A549 (cell line): ENCODE measurements at regions not wholly inside any gene's neighbourhood (a gene's known extent, or its start where the extent isn't known, plus 50 kb on each side); places are given as distances from the start of the nearest gene placed in this dataset.
A peak's percentile ranks its signal among the peaks of the same experiment; 100 is the strongest.

Source experiments
- ATAC-seq, 2 experiments: fragments of 200-7000 bp in 1 of 2; fragments of >200 bp in 1 of 2; cut with Nextera tagmentation in 1 of 2; cut with Tn5 transposase in 1 of 2; 3 replicates each; pipeline versions ENCODE4 v1.8.0 to v1.9.1; 2018 to 2020; ENCODE audit warnings: mild to moderate bottlenecking in 1 of 2, moderate library complexity in 1 of 2
- CTCF ChIA-PET: fragments of 300-600 bp; sonication (Branson Sonifier 250); formaldehyde crosslinking; extraction: SDS; loops from one replicate; lab custom pipeline; 2021; ENCODE audit warnings: antibody characterized with exemption, inconsistent platforms; lab: Yijun Ruan, JAX
- POLR2A ChIA-PET: fragments of 350-600 bp; formaldehyde crosslinking; extraction: SDS; loops from one replicate; lab custom pipeline; 2021; ENCODE audit warnings: antibody characterized with exemption, inconsistent platforms; lab: Yijun Ruan, JAX
- DNase-seq, 2 experiments: peaks; one replicate each; pipeline versions ENCODE4 v3.0.0 to v3.0.0-alpha.2; 2011 to 2016; ENCODE audit warnings: low read depth in 1 of 2, low spot score in 1 of 2
- FAIRE-seq: peaks from 2 replicates; lab custom pipeline; 2011; peaks lifted over from hg19 to GRCh38; lab: Jason Lieb, UNC
- H3K27ac ChIP-seq, 2 experiments: fragments of >200 bp; sonication (Bioruptor Twin); formaldehyde crosslinking; 3 replicates each; pipeline ENCODE4 v1.5.1; 2016 to 2017
- H3K4me1 ChIP-seq: fragments of >200 bp; sonication (Bioruptor Twin); formaldehyde crosslinking; 3 replicates; pipeline ENCODE4 v1.6.1; 2016
- H3K4me2 ChIP-seq: fragments of >200 bp; sonication (Bioruptor Twin); formaldehyde crosslinking; 3 replicates; pipeline ENCODE4 v1.6.1; 2016
- H3K4me3 ChIP-seq: fragments of >200 bp; sonication (Bioruptor Twin); formaldehyde crosslinking; 3 replicates; pipeline ENCODE4 v1.5.1; 2016
- H3K9me3 ChIP-seq: fragments of >200 bp; sonication (Bioruptor Twin); formaldehyde crosslinking; 3 replicates; pipeline ENCODE4 v1.6.1; 2016
- BHLHE40 ChIP-seq: IDR thresholded peaks from 2 replicates; pipeline ENCODE4 v1.6.1; 2012; ENCODE audit warnings: low read depth, low read length, inconsistent platforms
- CBX2 ChIP-seq: fragments of 200-600 bp; sonication (generic); IDR thresholded peaks from 2 replicates; pipeline ENCODE4 v1.6.1; 2016; ENCODE audit warnings: low read depth, mild to moderate bottlenecking, borderline replicate concordance
- CHD2 ChIP-seq: fragments of 150-350 bp; IDR thresholded peaks from 2 replicates; pipeline ENCODE4 v1.6.1; 2014; ENCODE audit warnings: low read length; ENCODE audit not compliant: partially characterized antibody
- CHD4 ChIP-seq: fragments of 200-600 bp; sonication (generic); IDR thresholded peaks from 2 replicates; pipeline ENCODE4 v1.6.1; 2016; ENCODE audit warnings: antibody characterized with exemption, mild to moderate bottlenecking, borderline replicate concordance
- EHF ChIP-seq: fragments of 250-450 bp; sonication (Bioruptor Pico); IDR thresholded peaks from 2 replicates; pipeline ENCODE4 v1.5.0; 2020; ENCODE audit warnings: mild to moderate bottlenecking
- ESRRA ChIP-seq: fragments of 150-350 bp; IDR thresholded peaks from 2 replicates; pipeline ENCODE4 v1.6.1; 2014; ENCODE audit warnings: mild to moderate bottlenecking, low read length, borderline replicate concordance
- GATA3 ChIP-seq: IDR thresholded peaks from 2 replicates; pipeline ENCODE4 v1.6.1; 2012; ENCODE audit warnings: borderline replicate concordance
- JUN ChIP-seq, 2 experiments: fragments of >200 bp; sonication (Bioruptor Twin); formaldehyde crosslinking; IDR thresholded peaks; 2 replicates in 1 of 2; 3 replicates in 1 of 2; pipeline ENCODE4 v1.6.1; 2016 to 2017
- KDM5A ChIP-seq: fragments of 200-600 bp; sonication (generic); IDR thresholded peaks from 2 replicates; pipeline ENCODE4 v1.6.1; 2016; ENCODE audit warnings: antibody characterized with exemption, mild to moderate bottlenecking
- MAFK ChIP-seq: fragments of 450-650 bp; IDR thresholded peaks from 2 replicates; pipeline ENCODE4 v1.6.1; 2014; ENCODE audit not compliant: partially characterized antibody
- MAZ ChIP-seq: fragments of 150-350 bp; IDR thresholded peaks from 2 replicates; pipeline ENCODE4 v1.6.1; 2014; ENCODE audit warnings: antibody characterized with exemption, low read depth, low read length, borderline replicate concordance
- NFE2L2 ChIP-seq: fragments of 150-350 bp; conservative IDR thresholded peaks from 2 replicates; pipeline ENCODE4 v1.6.1; 2014; ENCODE audit warnings: low read length
- NPAS2 ChIP-seq: fragments of 250-450 bp; sonication (Bioruptor Pico); IDR thresholded peaks from 2 replicates; pipeline ENCODE4 v1.8.0; 2022; ENCODE audit warnings: mild to moderate bottlenecking, moderate library complexity, borderline replicate concordance
- POLR2A ChIP-seq: IDR thresholded peaks from 2 replicates; pipeline ENCODE4 v1.6.1; 2012; ENCODE audit warnings: mild to moderate bottlenecking, low read length
- RCOR1 ChIP-seq: fragments of 150-350 bp; IDR thresholded peaks from 2 replicates; pipeline ENCODE4 v1.6.1; 2014; ENCODE audit warnings: antibody characterized with exemption, low read length, low read depth
- SMC3 ChIP-seq: fragments of >200 bp; sonication (Bioruptor Twin); formaldehyde crosslinking; IDR thresholded peaks from 3 replicates; pipeline ENCODE4 v1.6.1; 2018; ENCODE audit warnings: inconsistent platforms
- TFCP2L1 ChIP-seq: fragments of 250-450 bp; sonication (Bioruptor Pico); IDR thresholded peaks from 2 replicates; pipeline ENCODE4 v1.5.0; 2021; ENCODE audit warnings: mild to moderate bottlenecking
- ZC3H11A ChIP-seq: fragments of 450-650 bp; IDR thresholded peaks from 2 replicates; pipeline ENCODE4 v1.6.1; 2014; ENCODE audit warnings: antibody characterized with exemption, mild to moderate bottlenecking
- ZFP36 ChIP-seq: fragments of 450-650 bp; IDR thresholded peaks from 2 replicates; pipeline ENCODE4 v1.6.1; 2014; ENCODE audit warnings: borderline replicate concordance; ENCODE audit not compliant: partially characterized antibody
- WGBS: methylation state at CpG from one replicate; pipeline ENCODE4 v1.1.6; 2017; ENCODE audit errors: missing lambda C conversion rate; 5-methylcytosine and 5-hydroxymethylcytosine counted together
- TF ChIP-seq, protein P1 (sequence below): fragments of 450-650 bp; IDR thresholded peaks from 2 replicates; pipeline ENCODE4 v1.6.1; 2014; ENCODE audit warnings: antibody characterized with exemption
- TF ChIP-seq, protein P2 (sequence below): fragments of 200-600 bp; sonication (generic); IDR thresholded peaks from 2 replicates; pipeline ENCODE4 v1.6.1; 2016; ENCODE audit warnings: antibody characterized with exemption, mild to moderate bottlenecking, moderate library complexity

DNA sequence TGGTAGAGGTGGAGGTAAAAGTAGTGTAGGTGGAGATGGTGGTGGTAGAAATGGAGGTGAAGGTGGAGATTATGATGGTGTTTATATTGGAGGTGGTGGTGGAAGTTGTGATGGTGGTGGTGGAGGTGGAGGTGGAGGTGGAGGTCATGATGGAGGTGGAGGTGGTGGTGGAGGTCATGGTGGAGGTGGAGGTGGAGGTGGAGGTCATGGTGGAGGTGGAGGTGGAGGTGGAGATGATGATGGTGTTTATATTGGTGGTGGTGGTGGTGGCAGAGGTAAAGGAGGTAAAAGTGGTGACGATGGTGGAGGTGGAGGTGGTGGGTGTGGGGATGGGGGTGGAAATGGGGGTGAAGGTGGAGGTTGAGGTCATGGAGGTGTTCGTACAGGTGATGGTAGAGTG, 107.8 kb downstream of the ASB7 start:
- peaks cover 31% of the 10 kb centered on the region for H3K4me1 ChIP-seq
- H3K9me3 ChIP-seq = no peaks in the 10 kb centered on the region
- TF ChIP-seq RCOR1 = no peak
- no peak for TF ChIP-seq BHLHE40
- TF ChIP-seq ESRRA = peak; percentile 45; the same call in 1 of the 2 replicates
- POLR2A ChIA-PET = no interaction called here
- no peak for FAIRE-seq
- H3K4me2 ChIP-seq = no peak overlapping the region
- CTCF ChIA-PET = interaction anchor here (0.6 to 1.8 kb wide), 5 partner anchors 38 to 163 kb away, joined by 3 to 5 read pairs (median 3); no protein-coding TSS in a partner anchor
- no peak for DNase-seq
- 48% methylated on average over 2 of the region's 2 CpGs for WGBS
- 0 out of 6 replicates have a peak, but pooled peaks of 1 of the 2 experiments have one; percentile 54 for ATAC-seq
- no peak overlapping the region for H3K4me3 ChIP-seq
- no peak overlapping the region for H3K27ac ChIP-seq

DNA sequence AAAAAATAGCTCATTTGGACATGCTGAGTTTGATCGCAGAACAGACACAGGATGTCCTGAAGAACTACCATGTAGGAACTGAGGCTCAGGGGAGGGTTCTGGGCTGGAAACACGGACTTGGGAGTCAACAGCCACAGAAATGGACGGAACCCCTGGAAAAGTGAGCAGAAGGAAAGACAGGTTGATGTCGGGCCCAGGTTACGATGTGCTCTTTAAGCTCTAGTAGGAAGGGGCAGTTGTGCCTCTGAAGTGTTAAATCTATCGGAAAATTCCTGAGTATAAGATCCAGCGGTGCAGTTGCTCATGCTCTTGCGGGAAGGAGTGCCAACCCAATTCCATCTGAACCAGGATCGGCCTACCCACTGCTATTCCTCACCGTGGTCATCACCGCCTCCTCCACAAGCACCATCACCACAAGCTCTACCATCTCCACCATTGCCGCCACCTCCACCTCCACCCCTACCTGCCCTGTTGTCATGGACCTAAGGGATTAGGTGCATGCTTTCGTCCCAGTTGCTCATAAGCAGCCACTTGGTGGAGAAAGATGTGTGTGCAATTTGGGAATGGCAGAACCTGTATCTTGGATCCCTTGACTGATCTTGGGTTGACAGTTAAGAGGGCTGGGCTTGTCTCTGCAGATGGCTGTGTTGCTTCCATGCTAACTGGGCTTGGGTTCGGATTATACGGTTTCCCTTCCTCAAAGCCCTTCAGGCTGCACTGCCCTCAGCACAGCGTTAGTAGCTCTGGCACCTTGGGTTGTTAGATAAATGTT, 108.5 kb downstream of the ASB7 start:
- 89% methylated on average over 16 of the region's 16 CpGs for WGBS
- no peak for DNase-seq
- no peak for ATAC-seq
- H3K4me2 ChIP-seq = no peak overlapping the region
- ChIA-PET POLR2A (interaction anchor here (2.8 kb wide), 1 partner anchor 11 kb away, joined by 17 read pairs; no protein-coding TSS in a partner anchor), CTCF (interaction anchor here (1.0 to 2.7 kb wide), 7 partner anchors 39 to 541 kb away, joined by 3 to 19 read pairs (median 5); partner anchors contain the start of gene CHSY1)
- TF ChIP-seq, protein P1, sequence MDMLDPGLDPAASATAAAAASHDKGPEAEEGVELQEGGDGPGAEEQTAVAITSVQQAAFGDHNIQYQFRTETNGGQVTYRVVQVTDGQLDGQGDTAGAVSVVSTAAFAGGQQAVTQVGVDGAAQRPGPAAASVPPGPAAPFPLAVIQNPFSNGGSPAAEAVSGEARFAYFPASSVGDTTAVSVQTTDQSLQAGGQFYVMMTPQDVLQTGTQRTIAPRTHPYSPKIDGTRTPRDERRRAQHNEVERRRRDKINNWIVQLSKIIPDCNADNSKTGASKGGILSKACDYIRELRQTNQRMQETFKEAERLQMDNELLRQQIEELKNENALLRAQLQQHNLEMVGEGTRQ = no peak
- TF ChIP-seq KDM5A (no peak), SMC3 (no peak), ZC3H11A (no peak), JUN (IDR thresholded peaks at IDR 0.05) (no peak), POLR2A (no peak), MAFK (no peak), CBX2 (no peak), CHD4 (no peak), ZFP36 (no peak), NPAS2 (CRISPR knock-in tag) (no peak), NFE2L2 (no peak), EHF (no peak), MAZ (no peak), GATA3 (no peak), RCOR1 (no peak), CHD2 (no peak), TFCP2L1 (no peak)
- TF ChIP-seq, protein P2, sequence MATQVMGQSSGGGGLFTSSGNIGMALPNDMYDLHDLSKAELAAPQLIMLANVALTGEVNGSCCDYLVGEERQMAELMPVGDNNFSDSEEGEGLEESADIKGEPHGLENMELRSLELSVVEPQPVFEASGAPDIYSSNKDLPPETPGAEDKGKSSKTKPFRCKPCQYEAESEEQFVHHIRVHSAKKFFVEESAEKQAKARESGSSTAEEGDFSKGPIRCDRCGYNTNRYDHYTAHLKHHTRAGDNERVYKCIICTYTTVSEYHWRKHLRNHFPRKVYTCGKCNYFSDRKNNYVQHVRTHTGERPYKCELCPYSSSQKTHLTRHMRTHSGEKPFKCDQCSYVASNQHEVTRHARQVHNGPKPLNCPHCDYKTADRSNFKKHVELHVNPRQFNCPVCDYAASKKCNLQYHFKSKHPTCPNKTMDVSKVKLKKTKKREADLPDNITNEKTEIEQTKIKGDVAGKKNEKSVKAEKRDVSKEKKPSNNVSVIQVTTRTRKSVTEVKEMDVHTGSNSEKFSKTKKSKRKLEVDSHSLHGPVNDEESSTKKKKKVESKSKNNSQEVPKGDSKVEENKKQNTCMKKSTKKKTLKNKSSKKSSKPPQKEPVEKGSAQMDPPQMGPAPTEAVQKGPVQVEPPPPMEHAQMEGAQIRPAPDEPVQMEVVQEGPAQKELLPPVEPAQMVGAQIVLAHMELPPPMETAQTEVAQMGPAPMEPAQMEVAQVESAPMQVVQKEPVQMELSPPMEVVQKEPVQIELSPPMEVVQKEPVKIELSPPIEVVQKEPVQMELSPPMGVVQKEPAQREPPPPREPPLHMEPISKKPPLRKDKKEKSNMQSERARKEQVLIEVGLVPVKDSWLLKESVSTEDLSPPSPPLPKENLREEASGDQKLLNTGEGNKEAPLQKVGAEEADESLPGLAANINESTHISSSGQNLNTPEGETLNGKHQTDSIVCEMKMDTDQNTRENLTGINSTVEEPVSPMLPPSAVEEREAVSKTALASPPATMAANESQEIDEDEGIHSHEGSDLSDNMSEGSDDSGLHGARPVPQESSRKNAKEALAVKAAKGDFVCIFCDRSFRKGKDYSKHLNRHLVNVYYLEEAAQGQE = no peak
- peak overlapping the region in 1 of 2 experiments; percentile 92; a peak in 3 of 6 replicates for H3K27ac ChIP-seq
- peak; percentile 23 for FAIRE-seq
- peaks cover 38% of the 10 kb centered on the region for H3K4me1 ChIP-seq
- H3K4me3 ChIP-seq = no peak overlapping the region
- no peaks in the 10 kb centered on the region for H3K9me3 ChIP-seq
